Liver (tissue), 8 donors: ENCODE measurements at regions not wholly inside any gene's neighbourhood (a gene's known extent, or its start where the extent isn't known, plus 50 kb on each side); places are given as distances from the start of the nearest gene placed in this dataset.
A peak's percentile ranks its signal among the peaks of the same experiment; 100 is the strongest.

Source experiments
- DNase-seq: peaks from one replicate; pipeline ENCODE4 v3.0.0-alpha.2; 2017; ENCODE audit warnings: low spot score
- H3K27ac ChIP-seq, 2 donors: one replicate each; pipeline ENCODE4 v1.7.0; 2013; ENCODE audit warnings: inconsistent platforms in 2 of 2, low read length in 2 of 2, control low read depth in 1 of 2, low read depth in 1 of 2, mild to moderate bottlenecking in 1 of 2
- H3K27me3 ChIP-seq, 4 donors: one replicate each; pipeline versions ENCODE4 v1.6.1 to v1.7.0; 2013; ENCODE audit warnings: low read length in 3 of 4, inconsistent platforms in 1 of 4, mild to moderate bottlenecking in 1 of 4, moderate library complexity in 1 of 4; ENCODE audit not compliant: control insufficient read depth in 4 of 4, insufficient read depth in 4 of 4
- H3K36me3 ChIP-seq, 4 donors: one replicate each; pipeline versions ENCODE4 v1.6.1 to v1.7.0; 2013; ENCODE audit warnings: low read length in 3 of 4, mild to moderate bottlenecking in 3 of 4, low read depth in 1 of 4, moderate library complexity in 1 of 4; ENCODE audit not compliant: control insufficient read depth in 4 of 4, insufficient read depth in 3 of 4
- H3K4me1 ChIP-seq, 4 donors: one replicate each; pipeline versions ENCODE4 v1.6.1 to v1.7.0; 2013; ENCODE audit warnings: low read length in 3 of 4, mild to moderate bottlenecking in 3 of 4, moderate library complexity in 1 of 4; ENCODE audit not compliant: control insufficient read depth in 4 of 4, insufficient read depth in 4 of 4
- H3K4me3 ChIP-seq, 3 donors: one replicate each; pipeline versions ENCODE4 v1.6.1 to v1.7.0; 2013; ENCODE audit warnings: low read length in 3 of 3, control low read depth in 1 of 3, low read depth in 1 of 3, mild to moderate bottlenecking in 1 of 3
- H3K9ac ChIP-seq, 2 donors: one replicate each; pipeline ENCODE4 v1.7.0; 2013; ENCODE audit warnings: low read length in 2 of 2, mild to moderate bottlenecking in 2 of 2, moderate library complexity in 2 of 2, control low read depth in 1 of 2, low read depth in 1 of 2
- H3K9me3 ChIP-seq, 4 donors: one replicate each; pipeline versions ENCODE4 v1.6.1 to v1.7.0; 2013; ENCODE audit warnings: low read length in 3 of 4; ENCODE audit not compliant: control insufficient read depth in 4 of 4
- ATF3 ChIP-seq: IDR thresholded peaks from 2 replicates; pipeline ENCODE4 v1.6.1; 2016; ENCODE audit warnings: antibody characterized with exemption
- CTCF ChIP-seq: fragments of 150-350 bp; IDR thresholded peaks from 2 replicates; pipeline ENCODE4 v1.5.1; 2017; ENCODE audit warnings: improper control_type of control experiment, low read depth, low read length; ENCODE audit not compliant: missing input control
- EGR1 ChIP-seq, 2 donors: IDR thresholded peaks; 2 replicates each; pipeline ENCODE4 v1.6.1; 2016 to 2018; ENCODE audit warnings: antibody characterized with exemption in 2 of 2, low read depth in 2 of 2
- FOXA2 ChIP-seq: IDR thresholded peaks from 2 replicates; pipeline ENCODE4 v1.6.1; 2016; ENCODE audit warnings: antibody characterized with exemption
- HNF4A ChIP-seq, 2 donors: conservative IDR thresholded peaks; 2 replicates each; pipeline ENCODE4 v1.6.1; 2016; ENCODE audit warnings: antibody characterized with exemption in 2 of 2, mild to moderate bottlenecking in 2 of 2
- HNF4G ChIP-seq: IDR thresholded peaks from 2 replicates; pipeline ENCODE4 v1.6.1; 2016; ENCODE audit warnings: antibody characterized with exemption
- JUND ChIP-seq, 2 donors: IDR thresholded peaks; 2 replicates each; pipeline ENCODE4 v1.6.1; 2016; ENCODE audit warnings: antibody characterized with exemption in 2 of 2
- MAX ChIP-seq: IDR thresholded peaks from 2 replicates; pipeline ENCODE4 v1.6.1; 2016; ENCODE audit warnings: antibody characterized with exemption
- NR2F2 ChIP-seq: IDR thresholded peaks from 2 replicates; pipeline ENCODE4 v1.6.1; 2016; ENCODE audit warnings: antibody characterized with exemption
- RAD21 ChIP-seq, 2 donors: IDR thresholded peaks; 2 replicates each; pipeline ENCODE4 v1.6.1; 2016; ENCODE audit warnings: antibody characterized with exemption in 2 of 2, mild to moderate bottlenecking in 2 of 2
- REST ChIP-seq: IDR thresholded peaks from 2 replicates; pipeline ENCODE4 v1.6.1; 2016; ENCODE audit warnings: antibody characterized with exemption, mild to moderate bottlenecking
- RXRA ChIP-seq, 2 donors: IDR thresholded peaks; 2 replicates each; pipeline ENCODE4 v1.6.1; 2017 to 2018; ENCODE audit warnings: antibody characterized with exemption in 2 of 2, mild to moderate bottlenecking in 1 of 2
- SP1 ChIP-seq: IDR thresholded peaks from 2 replicates; pipeline ENCODE4 v1.6.1; 2018; ENCODE audit warnings: antibody characterized with exemption, mild to moderate bottlenecking
- TAF1 ChIP-seq: conservative IDR thresholded peaks from 2 replicates; pipeline ENCODE4 v1.6.1; 2016; ENCODE audit warnings: antibody characterized with exemption, mild to moderate bottlenecking
- YY1 ChIP-seq: IDR thresholded peaks from 2 replicates; pipeline ENCODE4 v1.6.1; 2016; ENCODE audit warnings: antibody characterized with exemption, mild to moderate bottlenecking
- WGBS: extraction: QIAGEN DNeasy Blood & Tissue Kit; methylation state at CpG from one replicate; pipeline ENCODE4 v1.1.7; 2013; 5-methylcytosine and 5-hydroxymethylcytosine counted together
- donor health status: healthy.
- donor health status: healthy.
- donor health status: healthy.
- donor health status: healthy.
- donor health status: healthy.

GRCh38 chr22:49180683-49181024 lies 647.0 kb downstream of the BRD1 start (continued):
- no peak for TF ChIP-seq CTCF
- no peak for TF ChIP-seq EGR1 (IDR thresholded peaks at IDR 0.05; ENCODE audit: low read depth in 2 of 2)
- TF ChIP-seq TAF1, result no peak
- no peak for TF ChIP-seq MAX
- TF ChIP-seq RXRA (IDR thresholded peaks at IDR 0.05), result peak; percentile 96

- H3K27ac ChIP-seq, result peak overlapping the region; percentile 60 to 70
- peaks cover 14 to 38% (median 27%) of the 10 kb centered on the region in 4 donors for H3K4me1 ChIP-seq
- no peak for DNase-seq
- H3K9me3 ChIP-seq, result no peaks in the 10 kb centered on the region
- no peaks in the 10 kb centered on the region for H3K36me3 ChIP-seq
- WGBS, result 74% methylated on average over 19 of the region's 19 CpGs
- TF ChIP-seq RXRA (IDR thresholded peaks at IDR 0.05), result no peak
- TF ChIP-seq SP1, result no peak
- no peak for TF ChIP-seq YY1
- TF ChIP-seq FOXA2, result no peak
- TF ChIP-seq HNF4G, result no peak
- TF ChIP-seq HNF4A (conservative IDR thresholded peaks at IDR 0.05), result no peak
- no peak for TF ChIP-seq MAX
- TF ChIP-seq EGR1 (IDR thresholded peaks at IDR 0.05; ENCODE audit: low read depth in 2 of 2), result no peak
- TF ChIP-seq TAF1, result no peak
- TF ChIP-seq REST, result no peak
- TF ChIP-seq JUND (IDR thresholded peaks at IDR 0.05), result no peak
- no peak overlapping the region for H3K9ac ChIP-seq
- H3K27me3 ChIP-seq, result no peaks in the 10 kb centered on the region
- H3K4me3 ChIP-seq, result no peak overlapping the region
Observed at GRCh38 chr22:49179886-49180682, 647.6 kb downstream of the BRD1 start.

- no peak overlapping the region for H3K27ac ChIP-seq
- no peaks in the 10 kb centered on the region for H3K36me3 ChIP-seq
- no peak for TF ChIP-seq RXRA (IDR thresholded peaks at IDR 0.05)
- no peak for TF ChIP-seq YY1
- no peak for TF ChIP-seq RAD21 (IDR thresholded peaks at IDR 0.05)
- no peak for TF ChIP-seq EGR1 (IDR thresholded peaks at IDR 0.05; ENCODE audit: low read depth in 2 of 2)
- no peak for TF ChIP-seq FOXA2
- TF ChIP-seq HNF4G, result no peak
- TF ChIP-seq NR2F2, result no peak
- TF ChIP-seq JUND (IDR thresholded peaks at IDR 0.05), result no peak
- no peak for TF ChIP-seq ATF3
- no peak overlapping the region for H3K4me3 ChIP-seq
- no peak overlapping the region for H3K9ac ChIP-seq
- WGBS, result 74% methylated on average over 18 of the region's 18 CpGs
- H3K4me1 ChIP-seq, result peaks cover 14 to 38% (median 27%) of the 10 kb centered on the region in 4 donors
- no peaks in the 10 kb centered on the region for H3K27me3 ChIP-seq
- no peaks in the 10 kb centered on the region for H3K9me3 ChIP-seq
- DNase-seq, result no peak
Observed at GRCh38 chr22:49179175-49179574, 648.5 kb downstream of the BRD1 start.
